ENCODE measurements at regions not wholly inside any gene's neighbourhood (a gene's known extent, or its start where the extent isn't known, plus 50 kb on each side); places are given as distances from the start of the nearest gene placed in this dataset.

DNA sequence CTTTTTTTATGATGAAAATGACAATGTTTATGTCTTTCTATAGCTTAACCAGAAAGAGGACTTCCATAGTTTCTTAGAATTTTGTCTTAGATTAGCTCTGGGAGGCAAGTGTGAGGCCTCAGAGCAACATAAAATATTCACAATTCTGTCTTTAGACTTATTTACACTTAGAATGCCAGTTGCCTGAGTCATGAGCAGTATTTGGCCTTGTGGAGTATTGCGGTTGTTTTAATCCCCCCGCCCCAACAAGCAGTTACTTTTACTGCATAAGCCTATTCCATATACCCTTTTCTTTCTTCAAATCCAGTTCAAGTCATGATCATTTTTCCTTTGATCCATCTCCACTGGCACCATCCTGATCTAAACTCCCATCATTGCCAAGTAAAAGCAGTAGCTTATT is 198.0 kb upstream of the EGFLAM start:
- no peak for DNase-seq (ENCODE audit: extremely low spot score)
- TF ChIP-seq CTCF (IDR thresholded peaks at IDR 0.05; ENCODE audit: control extremely low read depth, extremely low read depth, low read depth, missing control alignments), result no peak
- ChIA-PET POLR2A (no interaction called here), CTCF (no interaction called here)

- no peak for DNase-seq (ENCODE audit: extremely low spot score)
- TF ChIP-seq CTCF (IDR thresholded peaks at IDR 0.05; ENCODE audit: control extremely low read depth, extremely low read depth, low read depth, missing control alignments), result no peak
- ChIA-PET CTCF (no interaction called here), POLR2A (no interaction called here)
Measured at GRCh38 chr5:38059876-38060275, 198.5 kb upstream of the EGFLAM start.

DNA sequence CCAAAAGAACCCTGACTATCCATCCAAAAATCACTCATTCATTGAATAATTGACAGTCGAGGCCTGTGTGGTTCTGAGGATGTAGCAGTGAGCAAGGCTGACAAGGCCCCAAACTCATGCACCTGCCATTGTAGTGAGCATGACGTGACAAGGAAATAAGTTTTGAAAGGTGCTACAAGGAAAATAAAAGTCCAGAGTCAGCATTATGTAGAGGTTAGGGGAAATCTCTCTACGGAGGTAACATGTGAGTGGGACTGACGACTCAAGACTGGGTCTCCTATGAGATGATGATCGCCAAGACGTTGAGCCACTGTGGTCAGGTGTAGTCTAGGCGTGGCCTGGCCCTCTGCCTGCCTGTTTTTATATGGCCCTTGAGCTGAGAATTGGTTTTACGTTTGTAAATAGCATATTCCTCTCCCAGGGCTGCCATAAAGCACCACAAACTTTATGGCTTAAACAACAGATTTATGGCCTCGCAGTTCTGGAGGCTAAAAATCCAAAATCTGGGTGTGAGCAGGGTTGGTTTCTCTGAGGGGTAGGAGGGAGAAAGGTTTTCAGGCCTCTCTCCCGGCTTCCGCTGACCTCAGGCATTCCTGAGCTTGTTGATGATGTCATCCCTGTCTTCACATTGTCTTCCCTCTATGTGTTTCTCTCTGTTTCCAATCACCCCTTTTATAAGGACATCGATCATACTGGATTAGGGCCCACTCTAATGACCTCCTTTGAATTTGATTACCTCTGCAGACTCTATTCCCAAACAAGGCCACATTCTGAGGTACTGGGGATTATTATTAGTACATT is 206.4 kb upstream of the EGFLAM start:
- DNase-seq (ENCODE audit: extremely low spot score), result no peak
- no peak for TF ChIP-seq CTCF (IDR thresholded peaks at IDR 0.05; ENCODE audit: control extremely low read depth, extremely low read depth, low read depth, missing control alignments)
- POLR2A ChIA-PET, result no interaction called here
- CTCF ChIA-PET, result no interaction called here

GRCh38 chr5:38048400-38048799 is 208.6 kb upstream of the GDNF start:
- POLR2A ChIA-PET, result no interaction called here
- no peak for TF ChIP-seq CTCF (IDR thresholded peaks at IDR 0.05; ENCODE audit: control extremely low read depth, extremely low read depth, low read depth, missing control alignments)
- no peak for DNase-seq (ENCODE audit: extremely low spot score)
- CTCF ChIA-PET, result interaction anchor here (1.4 kb wide), 1 partner anchor 10 kb away, joined by 4 read pairs; no protein-coding TSS in a partner anchor

- ChIA-PET POLR2A (no interaction called here), CTCF (no interaction called here)
- DNase-seq (ENCODE audit: extremely low spot score), result no peak
- no peak for TF ChIP-seq CTCF (IDR thresholded peaks at IDR 0.05; ENCODE audit: control extremely low read depth, extremely low read depth, low read depth, missing control alignments)
Measured at GRCh38 chr5:38046103-38046502, 206.3 kb upstream of the GDNF start.

GRCh38 chr5:38045446-38045845 is 205.6 kb upstream of the GDNF start:
- POLR2A ChIA-PET, result no interaction called here
- TF ChIP-seq CTCF (IDR thresholded peaks at IDR 0.05; ENCODE audit: control extremely low read depth, extremely low read depth, low read depth, missing control alignments), result no peak
- CTCF ChIA-PET, result no interaction called here
- DNase-seq (ENCODE audit: extremely low spot score), result no peak

Data from GM10248 (cell line).